ENCODE measurements at regions not wholly inside any gene's neighbourhood (a gene's known extent, or its start where the extent isn't known, plus 50 kb on each side); places are given as distances from the start of the nearest gene placed in this dataset.

DNA sequence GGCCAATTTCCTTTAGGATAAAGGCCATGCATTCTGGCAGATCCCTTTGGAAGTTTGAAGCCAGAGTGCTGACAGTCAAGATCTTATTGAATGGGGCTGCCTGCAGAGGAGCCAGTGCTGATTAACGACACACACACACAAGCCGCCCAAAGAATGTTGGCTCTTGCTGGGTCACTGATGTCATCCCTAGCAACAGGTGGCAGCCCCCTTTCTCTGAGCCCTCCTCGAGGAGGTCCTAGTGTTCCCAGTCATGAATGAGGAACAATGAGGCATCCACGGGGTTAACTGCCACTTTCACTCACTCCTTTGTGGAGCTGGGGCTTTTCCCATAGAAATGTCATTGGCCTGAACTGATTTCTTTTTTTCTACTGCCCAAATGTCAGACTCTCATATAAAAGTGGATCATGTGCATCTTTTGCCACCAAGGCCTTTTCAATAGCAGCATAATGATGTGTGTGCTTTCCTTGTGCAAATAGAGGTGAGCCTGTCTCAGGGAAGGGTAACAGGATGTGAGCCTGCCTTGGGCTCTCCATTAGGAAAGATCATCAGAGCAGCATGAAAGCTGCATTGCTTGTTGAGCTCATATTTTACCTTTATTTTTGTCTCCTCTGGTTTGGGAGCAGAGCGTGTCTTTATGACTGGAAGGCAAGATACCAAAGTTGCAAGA lies 301.8 kb upstream of the MTNR1B start:
- DNase-seq (ENCODE audit: low read depth), result no peak

DNA sequence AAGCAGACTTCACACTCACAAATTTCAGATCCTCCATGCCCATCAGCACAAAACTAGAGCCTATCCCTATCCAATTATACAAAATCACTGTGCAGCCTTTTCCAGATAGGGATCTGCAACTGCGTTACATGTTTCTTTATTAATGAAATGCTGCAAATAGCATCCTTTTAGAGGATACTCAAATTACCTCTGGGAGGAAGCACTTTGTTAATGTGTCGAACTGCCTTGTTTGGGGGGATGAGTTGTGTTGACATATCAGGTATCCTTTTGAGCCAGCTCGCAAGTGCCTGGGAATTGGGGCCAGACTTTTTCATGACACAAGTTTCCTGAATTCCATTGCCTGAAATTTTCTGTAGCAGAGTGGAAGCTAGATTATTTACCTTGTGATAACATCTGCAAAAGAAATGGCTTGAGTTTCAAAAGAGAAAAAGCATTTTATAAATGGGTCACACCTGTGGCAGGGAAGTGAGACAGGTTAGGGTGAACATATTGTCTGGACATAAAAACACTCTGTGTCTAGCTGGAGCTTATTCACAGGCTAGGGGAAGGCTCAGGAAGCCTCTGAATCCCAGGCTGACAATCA lies 299.1 kb upstream of the MTNR1B start:
- no peak for DNase-seq (ENCODE audit: low read depth)

DNA sequence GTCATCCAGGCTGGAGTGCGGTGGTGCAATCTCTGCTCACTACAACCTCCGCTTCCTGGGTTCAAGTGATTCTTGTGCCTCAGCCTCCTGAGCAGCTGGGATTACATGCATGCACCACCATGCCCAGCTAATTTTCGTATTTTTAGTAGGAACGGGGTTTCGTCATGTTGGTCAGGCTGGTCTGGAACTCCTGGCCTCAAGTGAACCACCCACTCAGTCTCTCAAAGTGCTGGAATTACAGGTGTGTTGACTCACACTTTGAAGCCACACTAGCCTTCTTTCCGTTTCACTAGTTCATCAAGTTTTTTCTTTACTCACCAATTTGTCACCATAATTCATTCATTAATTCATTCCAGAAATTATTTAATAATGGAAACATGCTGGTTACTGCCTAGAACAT lies 298.4 kb upstream of the MTNR1B start:
- DNase-seq (ENCODE audit: low read depth), result no peak

DNA sequence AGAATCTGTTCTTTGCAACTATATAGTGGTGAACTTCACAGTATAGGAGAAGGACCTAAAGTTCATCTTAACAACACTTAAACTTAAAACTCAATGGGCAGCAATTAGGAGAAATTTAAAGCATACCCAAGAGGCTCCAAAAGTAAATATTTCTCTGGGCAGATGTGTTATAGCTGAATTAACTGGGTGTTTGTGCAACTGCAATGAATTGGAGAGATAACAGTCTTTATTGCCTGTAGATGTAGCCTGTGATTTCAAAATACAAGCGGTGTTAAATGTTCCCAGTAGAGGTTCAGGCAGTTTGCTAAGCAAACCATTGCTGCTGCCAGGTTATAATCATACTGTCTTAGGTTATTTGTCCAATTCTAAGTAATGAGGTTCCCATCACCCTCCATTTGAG lies 294.1 kb upstream of the MTNR1B start:
- DNase-seq (ENCODE audit: low read depth), result no peak

DNA sequence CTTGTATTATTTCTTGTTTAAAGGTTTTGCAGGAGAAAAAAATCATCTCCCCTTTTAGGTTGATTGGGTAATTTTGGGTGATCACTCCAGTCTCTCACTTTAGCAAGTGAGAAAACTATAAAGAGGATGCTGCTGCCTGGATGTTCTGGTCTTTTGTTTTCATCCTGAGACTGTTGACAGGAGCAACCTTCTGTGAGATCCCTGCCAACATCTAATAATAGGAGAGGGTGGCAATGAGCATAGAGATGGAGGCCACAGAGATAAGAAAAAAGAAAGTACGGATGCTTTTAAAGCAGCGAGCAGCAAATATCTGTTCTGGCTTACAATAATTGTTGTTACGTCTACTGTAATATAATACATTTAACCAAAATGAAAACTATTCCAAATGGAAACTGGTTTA lies 293.6 kb upstream of the MTNR1B start:
- DNase-seq (ENCODE audit: low read depth), result no peak

DNA sequence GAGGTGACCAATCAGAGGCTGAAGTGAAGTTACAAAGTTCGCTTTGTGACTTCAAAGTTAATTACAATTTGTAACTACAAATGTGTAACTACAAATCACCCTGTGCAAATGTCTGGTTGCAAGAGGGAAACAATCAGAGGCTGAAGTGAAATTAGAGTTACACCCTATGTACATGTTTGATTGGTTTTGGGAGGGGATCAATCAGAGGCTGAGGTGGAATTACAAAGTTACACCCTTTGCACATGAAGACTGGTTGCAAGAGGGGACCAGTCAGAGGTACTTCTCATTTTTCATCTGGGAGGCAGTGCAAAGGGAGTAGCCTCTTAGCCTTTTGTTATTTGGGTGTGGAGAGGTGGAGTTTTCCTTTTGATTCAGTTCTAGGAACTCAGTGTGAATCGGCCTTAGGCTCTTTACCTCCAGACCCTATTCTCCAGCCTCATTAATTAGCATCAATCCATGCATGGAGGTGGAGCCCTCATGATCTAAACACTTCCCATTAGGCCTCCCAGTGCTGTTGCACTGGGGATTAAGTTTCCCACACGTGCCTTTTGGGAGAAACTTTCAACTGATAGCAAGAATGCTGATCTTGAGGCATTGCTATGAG lies 291.3 kb upstream of the MTNR1B start:
- no peak for DNase-seq (ENCODE audit: low read depth)

DNA sequence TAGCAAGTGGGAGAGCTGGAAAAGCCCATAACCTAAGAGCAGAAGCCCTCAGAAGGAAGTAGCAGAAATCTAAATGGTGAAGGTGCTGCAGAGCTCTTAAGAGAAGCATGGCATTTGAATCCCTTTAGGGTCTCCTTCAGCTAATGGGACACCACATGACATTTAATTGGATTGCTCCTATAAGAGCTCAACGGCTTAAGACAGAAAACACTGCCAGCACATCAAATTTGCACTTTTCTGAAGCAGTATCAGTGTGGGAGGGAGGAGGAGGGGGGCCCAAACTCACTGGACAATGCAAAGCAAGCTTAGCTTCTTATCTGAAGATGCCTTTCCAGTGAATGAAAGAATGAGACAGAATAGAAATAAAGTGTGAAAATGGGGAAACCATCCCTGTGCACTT lies 287.9 kb upstream of the MTNR1B start:
- no peak for DNase-seq (ENCODE audit: low read depth)

DNA sequence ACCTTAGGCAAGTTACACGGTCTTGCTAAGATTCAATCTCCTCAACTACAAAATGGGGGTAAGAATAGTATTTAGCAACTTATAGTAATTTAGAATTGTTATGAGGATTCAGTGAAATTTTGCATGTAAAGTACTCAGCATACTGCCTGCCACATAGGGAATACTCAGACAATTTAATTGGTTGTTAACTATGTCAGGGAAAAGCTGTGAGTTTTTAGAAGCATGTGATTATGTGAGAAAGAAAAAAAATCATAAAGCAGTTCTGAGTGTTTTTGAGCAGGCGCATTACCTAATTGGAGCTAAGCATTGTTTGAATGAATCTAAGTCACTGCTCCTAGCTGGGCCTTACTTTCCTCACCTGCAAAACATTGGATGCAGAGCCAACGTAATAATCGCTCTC lies 287.3 kb upstream of the MTNR1B start:
- no peak for DNase-seq (ENCODE audit: low read depth)

DNA sequence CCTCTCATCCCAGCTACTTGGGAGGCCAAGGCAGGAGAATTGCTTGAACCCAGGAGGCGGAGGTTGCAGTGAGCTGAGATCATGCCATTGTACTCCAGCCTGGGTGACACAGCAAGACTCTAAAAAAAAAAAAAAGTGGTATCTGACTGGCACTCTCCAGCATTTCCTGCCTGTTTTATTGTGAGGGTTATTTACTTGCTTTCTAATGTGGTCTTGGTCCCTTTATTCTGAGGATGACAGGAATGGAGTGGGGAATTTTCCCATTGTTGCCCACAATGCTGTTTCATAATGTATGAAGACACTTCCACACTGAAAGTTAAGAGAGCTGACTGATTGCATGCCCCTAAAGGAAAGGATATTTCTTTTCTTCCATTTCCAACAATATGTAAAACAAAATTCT lies 286.5 kb upstream of the MTNR1B start:
- no peak for DNase-seq (ENCODE audit: low read depth)

DNA sequence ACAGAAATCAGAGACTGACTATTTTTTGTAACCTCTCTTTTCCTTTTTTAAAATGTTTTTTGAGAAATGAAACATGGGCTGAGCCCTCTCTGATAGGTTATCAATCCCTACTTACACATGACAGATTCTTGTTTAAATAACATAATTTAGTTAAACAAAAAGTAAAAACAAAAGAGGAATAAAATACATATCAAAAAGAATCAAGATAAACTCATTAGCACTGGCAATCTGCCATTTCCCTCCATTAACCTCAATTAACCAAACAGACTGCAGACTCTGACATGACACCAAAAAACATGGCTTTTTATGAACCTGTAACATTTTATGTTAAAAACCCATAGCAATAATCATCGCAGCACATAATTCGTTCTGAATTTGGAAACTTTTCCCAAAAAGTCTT lies 284.4 kb upstream of the MTNR1B start:
- DNase-seq (ENCODE audit: low read depth), result no peak

DNA sequence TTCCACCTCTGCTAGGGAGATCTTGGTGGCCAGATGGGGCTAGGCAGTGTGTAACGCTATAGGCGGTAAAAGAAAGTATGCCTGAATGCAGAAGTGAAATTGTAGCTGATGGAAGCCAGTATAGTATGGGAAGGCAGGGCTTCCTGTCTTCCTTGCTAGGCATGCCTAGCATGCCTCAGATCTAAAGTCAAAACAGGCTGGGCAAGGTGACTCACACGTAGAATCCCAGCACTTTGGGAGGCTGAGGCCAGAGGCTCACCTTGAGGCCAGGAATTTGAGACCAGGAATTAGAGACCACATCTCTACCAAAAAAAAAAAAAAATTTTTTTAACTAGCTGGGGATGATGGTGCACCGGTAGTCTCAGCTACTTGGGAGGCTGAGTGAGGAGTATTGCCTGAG lies 281.7 kb upstream of the MTNR1B start:
- no peak for DNase-seq (ENCODE audit: low read depth)

DNA sequence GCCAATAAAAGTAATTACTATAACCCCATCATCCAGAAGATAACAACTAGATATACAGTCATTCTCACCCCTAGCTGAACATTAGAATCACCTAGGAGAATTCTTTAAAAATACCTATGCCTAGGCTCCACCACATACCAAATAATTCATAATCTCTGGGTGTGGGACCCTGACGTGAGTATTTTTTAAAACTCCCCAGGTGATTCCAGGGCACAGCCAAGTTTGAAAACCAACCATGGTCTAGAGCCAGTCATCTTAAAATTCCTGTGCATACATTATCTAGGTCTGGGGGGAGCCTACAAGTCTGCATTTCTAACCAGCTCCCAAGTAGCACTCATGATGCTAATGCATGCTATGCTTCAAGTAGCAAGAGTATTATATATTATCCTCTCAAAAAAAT lies 281.0 kb upstream of the MTNR1B start:
- DNase-seq (ENCODE audit: low read depth), result no peak

DNA sequence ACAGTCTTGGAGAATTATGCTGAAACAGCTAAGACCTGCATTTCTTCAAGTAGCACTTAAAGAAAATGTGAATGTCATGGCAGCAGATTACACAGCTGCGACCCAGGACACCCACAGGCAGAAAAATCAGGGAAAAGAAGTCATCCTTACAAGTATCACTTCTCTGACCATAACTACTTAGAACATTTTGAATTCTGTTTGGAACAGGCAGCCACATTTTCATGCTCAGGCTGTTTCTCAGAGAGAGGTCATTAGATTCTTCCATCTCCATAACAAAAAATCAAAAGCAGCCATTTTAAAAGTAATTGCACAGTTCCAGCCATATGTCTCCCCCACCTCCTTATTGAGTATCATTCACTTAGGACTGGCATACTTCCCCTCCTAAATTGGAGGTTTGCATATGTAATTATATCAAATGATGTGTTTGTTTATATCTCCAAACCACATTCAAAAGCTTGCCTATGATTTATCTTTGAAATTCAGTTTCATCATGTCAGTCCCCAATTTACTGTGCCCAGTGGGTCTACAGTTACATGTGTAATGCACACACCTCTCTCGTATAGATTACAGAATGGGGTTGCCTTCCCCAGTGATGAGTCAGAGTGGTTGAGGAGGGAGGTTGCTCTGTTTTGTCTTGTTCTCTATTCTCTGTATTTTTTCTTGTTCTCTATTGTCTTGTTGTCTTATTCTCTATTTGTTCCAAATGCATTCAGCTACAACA lies 276.5 kb upstream of the MTNR1B start:
- DNase-seq (ENCODE audit: low read depth), result no peak

DNA sequence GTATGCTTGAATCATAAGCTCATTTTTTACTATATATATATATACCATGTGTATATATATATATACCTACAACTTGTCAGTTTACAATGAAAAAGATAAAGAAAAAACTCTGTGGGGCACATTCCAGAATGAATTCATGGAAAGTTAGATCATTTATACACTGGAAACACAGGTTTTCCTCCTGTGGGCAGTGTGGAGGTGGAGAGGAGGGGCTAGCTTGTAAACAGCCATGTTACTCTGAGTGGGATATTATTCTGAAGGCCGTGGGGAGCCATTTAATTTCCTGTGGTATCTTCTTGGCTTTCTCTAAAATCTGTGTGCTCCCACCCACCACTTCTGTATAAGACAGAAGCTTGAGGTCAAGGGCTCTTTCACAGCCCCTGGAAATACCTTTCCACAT lies 273.4 kb upstream of the MTNR1B start:
- no peak for DNase-seq (ENCODE audit: low read depth)

DNA sequence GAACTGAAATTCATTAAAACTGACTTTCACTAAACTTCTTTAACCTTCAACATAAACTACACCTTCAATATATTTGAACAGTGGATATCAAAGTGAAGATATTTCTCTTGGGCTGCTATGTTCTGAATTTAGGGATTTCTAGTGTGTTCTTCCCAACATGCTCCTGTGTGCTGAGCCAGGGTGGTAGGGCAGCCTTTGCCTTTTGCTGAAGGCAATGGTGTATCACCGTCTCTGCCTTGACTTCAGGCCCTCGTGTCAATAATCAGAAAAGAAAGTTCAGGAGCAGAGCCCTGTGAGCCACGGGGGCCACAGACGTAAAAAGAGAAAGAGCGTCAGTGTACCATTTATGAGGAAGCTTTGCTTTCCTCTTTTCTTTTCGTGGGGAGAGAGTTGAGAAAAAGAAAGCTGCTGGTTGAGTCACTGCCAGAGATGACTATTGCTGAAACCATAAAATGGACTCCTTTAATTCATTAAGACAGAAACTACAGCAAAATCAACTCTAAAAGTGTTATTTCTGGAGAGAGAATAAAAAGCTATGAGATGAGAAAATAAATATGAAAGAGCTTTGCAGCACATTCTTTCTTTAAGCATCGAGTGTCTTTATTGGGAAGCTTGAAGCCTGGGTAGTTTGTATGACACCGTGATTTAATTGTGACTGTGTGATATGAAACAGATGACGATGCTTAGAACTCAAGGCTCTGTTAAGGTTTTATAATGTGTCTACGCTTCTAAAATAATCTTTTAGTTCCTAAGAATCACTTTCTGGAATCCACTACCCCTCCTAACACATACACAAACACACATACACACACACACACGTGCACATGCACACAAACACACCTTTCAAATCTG lies 271.8 kb upstream of the MTNR1B start:
- DNase-seq (ENCODE audit: low read depth), result no peak

DNA sequence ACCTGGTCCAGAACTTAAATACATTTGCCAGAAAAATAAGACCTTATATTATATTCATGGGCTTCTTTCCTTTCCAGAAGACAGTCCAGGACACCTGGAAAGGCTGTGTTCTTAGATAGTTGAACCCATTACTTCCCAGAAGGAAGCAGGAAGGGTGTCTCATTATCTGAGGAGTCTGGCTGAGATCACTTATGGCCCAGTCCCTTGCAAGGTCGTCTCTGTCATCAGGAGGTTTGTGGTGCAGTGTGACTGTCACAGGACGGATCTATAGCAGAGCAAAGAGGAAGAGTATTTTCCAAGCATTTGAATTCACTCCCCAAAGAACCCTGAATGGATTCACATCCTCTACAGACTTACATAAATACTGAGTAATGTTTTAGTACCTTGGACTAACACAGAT lies 270.7 kb upstream of the MTNR1B start:
- DNase-seq (ENCODE audit: low read depth), result no peak

DNA sequence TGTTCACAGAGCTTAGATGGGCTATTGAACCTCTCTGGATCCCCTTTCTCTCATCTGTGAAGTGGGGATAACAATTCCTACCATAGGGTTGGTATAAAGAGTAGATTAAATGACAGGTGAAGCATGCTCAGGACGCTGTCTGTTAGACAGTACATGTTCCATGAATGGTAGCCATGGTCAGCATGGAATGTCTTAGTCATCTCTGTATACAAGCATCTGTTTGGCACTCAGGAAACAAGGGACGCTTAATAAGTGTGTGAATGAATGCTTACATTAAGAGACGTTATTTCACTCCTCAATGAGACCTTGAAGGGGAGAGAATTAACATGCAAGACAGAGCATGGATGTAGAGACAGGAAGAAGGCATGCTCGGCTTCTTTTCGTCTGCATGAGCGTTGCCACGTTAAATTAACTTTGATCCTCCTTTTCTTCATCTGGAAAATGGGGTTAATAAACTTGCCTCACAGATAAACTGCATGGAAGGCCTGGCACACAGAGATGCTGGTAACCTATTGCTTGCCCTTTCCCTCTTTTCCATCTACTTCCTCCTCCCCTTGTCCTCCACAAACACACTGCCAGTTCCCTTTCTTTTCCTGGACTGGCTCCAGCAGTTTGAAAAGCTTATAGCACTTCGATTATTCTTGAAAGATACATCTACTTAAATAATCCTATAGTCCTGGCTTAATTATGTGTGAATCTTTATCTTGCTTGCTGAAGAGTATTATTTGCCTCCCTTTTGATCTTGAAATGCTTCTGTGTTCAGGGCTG lies 267.2 kb upstream of the MTNR1B start:
- DNase-seq (ENCODE audit: low read depth), result no peak

DNA sequence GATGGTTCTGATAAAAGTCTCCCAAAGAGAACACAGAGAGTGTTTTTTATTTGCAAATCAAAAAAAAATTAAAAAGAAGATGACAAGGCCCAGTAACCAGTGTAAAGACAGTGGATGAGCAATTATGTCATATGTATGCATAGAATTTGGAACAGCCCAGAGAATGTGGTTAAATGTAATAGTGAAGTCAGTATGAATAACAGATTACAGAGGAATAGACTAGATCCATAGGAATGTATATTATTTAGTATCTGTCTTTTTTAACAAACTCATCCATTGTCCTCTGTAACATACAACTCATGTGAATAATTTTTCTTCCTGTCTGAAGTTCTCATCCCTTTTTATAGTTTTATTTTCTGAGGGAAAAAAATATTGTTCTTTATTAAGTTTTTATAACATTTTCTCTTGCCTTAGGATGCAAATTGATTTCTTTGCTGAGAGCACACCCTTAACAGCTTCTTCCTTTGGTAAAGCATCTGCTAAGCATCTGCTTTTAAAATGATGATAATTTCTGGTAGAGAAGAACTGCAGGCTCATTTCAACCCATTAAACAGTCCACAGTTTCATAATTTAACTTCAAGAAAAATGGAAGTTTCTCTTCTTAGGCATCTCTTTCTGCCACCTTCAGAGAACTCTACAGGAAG lies 266.5 kb upstream of the MTNR1B start:
- no peak for DNase-seq (ENCODE audit: low read depth)

DNA sequence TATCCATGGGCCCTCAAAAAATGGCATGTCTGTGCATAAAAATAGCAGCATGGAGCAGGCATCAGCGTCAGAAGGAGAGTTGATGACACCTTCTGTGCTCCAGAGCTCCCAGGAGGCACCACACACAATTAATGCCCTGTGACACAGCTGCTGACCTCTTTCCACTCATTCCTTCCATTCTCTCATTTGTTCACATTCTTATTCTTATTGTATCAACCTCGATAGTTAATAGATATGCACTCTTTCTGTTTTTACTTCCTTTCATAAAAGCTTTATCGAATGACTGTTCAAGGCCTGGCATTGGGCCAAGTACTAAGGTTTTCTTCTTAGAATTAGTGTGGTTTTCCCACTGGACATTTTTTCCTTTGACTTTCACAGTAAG lies 266.0 kb upstream of the MTNR1B start:
- no peak for DNase-seq (ENCODE audit: low read depth)

DNA sequence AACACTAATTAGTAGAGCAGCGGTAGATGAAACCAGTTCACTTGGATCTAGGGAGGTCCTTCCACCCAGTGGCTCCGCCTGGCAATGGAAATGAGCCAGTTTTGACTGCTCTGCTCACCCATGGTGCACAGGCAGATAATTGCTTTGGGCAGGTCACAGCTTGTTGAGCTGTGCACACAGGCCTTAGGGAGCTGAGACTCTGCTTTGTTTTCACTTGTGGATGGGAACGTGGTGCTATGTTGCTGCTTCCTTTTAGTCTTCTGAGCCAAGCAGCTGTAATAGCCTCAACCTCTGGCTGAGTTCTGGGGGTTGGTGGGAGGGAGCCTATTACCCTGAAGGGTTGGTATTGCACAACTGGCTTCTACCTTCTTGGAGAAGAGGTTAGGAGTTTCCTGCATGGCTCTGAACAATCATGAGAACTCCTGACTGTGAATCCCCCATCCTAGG lies 262.3 kb upstream of the MTNR1B start:
- no peak for DNase-seq (ENCODE audit: low read depth)

DNA sequence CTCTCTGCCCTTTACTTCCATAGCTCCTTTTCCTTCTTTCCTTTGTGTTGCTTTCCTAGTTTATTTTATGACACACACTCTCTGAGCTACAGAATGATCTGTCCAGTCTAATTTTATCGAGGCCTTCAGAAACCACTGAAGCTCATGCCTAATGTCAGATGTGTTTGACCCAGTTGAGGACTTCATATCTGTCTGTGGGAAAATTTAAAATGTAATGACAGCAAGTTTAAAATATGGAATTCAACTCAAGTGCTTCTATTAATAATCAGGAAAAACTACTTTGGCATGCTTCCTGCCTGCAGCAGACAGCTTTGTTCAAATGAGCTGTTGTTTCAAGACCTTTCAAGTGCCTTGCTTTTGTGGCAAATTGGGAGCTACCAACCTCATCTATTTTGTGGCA lies 261.8 kb upstream of the MTNR1B start:
- no peak for DNase-seq (ENCODE audit: low read depth)
